ENCODE measurements at regions not wholly inside any gene's neighbourhood (a gene's known extent, or its start where the extent isn't known, plus 50 kb on each side); places are given as distances from the start of the nearest gene placed in this dataset.
"Not testable (repeated sequence)": the region's sequence is repeated elsewhere in the genome, so short reads cannot be mapped to it uniquely, and the experiment has no call there.

DNA sequence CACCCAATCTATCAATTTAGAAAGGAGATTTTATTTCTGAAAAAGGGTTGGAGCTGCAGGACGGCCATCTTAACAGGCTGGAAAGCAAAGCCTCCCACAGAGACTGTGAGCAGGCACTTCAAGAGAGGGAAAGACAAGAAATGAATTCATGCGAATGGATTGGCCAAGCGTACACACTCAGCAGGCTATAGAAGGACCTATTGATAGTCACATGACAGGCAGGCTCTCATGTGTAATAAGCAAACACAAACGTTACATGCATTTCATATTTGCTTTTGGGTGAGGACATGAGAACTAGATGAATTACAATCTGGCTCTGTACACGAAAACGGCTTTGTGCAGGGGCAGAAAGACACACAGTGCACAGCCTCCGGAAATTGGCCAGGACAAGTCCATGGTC lies 83.9 kb upstream of the GOLGA6L6 start:
- DNase-seq (ENCODE audit: extremely low read depth in 1 of 2, low read depth in 1 of 2) = not testable (repeated sequence)

DNA sequence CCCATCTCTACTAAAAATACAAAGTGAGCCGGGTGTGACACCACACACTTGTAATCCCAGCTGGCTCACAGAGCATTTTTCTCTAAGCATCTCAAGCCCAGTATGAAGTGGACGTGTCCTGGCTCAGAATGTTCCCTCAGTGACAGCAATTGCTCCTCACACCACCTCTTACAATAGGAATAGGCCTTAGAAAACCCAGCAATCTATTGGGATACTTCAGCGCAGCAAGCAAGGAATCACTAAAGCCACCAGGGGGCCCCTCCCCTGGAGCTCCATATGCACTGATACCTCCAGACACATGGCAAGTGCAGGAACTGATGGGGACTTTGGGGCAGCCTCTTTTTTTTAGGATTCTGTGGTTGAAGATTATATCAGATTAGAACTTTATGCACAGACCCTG lies 82.5 kb upstream of the GOLGA6L6 start:
- not testable (repeated sequence) for DNase-seq (ENCODE audit: extremely low read depth in 1 of 2, low read depth in 1 of 2)

DNA sequence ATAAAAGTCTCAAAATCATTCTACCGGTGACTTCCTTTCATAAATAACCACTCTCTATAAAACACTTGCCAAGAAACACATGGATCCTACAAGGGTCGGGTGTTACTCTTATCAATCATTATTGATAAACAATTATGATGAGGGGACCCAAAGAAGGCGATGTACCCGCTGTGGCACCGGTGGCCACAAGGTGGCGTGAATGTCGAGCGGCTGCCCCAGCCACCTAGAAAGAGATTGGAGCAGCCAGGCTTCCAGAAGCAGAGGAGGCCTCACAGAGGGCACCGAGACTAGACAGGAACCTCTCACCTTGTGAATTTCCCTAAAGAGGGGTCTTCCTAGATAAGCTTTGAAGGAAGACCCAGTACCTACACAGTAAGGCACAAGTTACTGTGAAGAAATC lies 80.5 kb upstream of the GOLGA6L6 start:
- DNase-seq (ENCODE audit: extremely low read depth in 1 of 2, low read depth in 1 of 2) = not testable (repeated sequence)

DNA sequence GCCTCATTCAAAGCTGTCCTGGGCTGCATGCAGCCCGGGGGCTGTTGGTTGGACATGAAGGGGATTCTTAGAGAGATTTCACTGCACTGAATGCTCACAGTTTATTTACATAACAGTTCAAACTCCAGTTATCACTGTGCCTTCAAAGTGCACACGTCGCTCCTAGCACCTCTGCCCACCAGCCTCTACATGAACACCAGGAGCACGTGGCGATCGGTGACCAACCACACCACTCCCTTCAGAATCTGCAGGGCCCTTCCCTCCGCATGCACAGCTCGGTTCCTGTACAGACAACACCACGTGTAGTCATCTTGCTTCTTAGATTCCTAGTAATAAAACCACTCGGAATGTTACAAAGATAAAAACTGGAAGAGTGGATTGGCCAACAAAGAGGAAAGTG lies 72.9 kb upstream of the GOLGA6L6 start:
- DNase-seq (ENCODE audit: extremely low read depth in 1 of 2, low read depth in 1 of 2) = not testable (repeated sequence)

DNA sequence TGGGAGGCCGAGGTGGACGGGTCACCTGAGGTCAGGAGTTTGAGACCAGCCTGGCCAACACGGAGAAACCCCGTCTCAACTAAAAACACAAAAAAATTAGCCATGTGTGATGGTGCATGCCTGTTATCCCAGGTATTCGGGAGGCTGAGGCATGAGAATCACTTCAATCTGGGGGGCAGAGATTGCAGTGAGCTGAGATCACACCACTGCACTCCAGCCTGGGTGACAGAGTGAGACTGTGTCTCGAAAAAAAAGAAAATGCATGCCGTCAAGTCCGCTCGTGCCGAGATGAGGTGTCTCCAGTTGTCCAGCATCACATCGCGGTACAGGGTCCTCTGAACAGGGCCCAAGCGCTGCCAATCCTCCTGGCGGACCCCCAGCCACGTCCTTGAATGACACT lies 71.2 kb upstream of the GOLGA6L6 start:
- not testable (repeated sequence) for DNase-seq (ENCODE audit: extremely low read depth in 1 of 2, low read depth in 1 of 2)

DNA sequence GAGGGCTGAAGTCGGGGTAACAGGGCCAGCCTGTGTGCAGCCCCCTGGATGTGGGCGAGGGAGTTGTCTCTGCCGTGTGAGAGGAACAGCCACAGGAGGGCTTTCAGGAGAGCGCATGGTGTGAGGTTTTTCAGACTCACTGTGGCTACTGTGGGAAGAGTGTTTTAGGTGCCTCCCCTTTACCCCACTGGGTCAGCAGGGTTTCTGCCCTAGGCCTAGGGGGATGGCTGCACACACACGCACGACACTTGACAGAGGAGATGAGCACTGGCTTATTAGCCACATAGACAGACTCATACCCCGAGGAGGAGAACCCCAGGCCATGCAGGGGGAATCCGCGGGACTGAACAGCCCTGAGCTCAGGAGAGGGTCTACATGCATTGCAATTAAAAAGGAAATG lies 70.8 kb upstream of the GOLGA6L6 start:
- DNase-seq (ENCODE audit: extremely low read depth in 1 of 2, low read depth in 1 of 2) = not testable (repeated sequence)

DNA sequence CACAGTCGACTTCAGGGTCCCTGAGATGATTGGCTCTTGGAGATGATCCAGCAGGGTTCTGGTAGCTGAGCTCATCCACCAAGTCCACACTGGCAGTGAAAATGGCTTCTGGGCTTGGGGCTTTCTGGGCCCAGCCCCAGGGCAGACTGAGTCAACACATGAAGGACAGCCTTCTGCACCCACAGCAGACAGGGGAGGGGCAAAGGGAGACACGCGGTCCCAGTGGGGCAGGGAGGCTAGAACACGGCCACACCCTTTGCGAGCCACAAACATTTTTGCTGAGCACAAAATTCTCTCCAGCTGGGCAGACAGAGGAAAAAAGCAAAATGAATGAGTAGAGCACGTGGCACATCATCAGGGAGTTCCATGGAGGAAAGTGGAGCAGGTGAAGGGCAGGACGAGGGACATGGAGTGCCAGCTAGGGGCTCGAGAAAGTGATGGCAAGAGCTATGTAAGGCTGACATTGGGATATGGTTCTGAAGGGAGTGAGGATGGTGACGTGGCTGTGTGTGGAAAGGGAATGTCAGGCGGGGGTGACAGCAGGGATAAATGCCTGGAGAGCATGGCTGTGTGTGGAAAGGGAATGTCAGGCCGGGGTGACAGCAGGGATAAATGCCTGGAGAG lies 70.2 kb upstream of the GOLGA6L6 start:
- not testable (repeated sequence) for DNase-seq (ENCODE audit: extremely low read depth in 1 of 2, low read depth in 1 of 2)

DNA sequence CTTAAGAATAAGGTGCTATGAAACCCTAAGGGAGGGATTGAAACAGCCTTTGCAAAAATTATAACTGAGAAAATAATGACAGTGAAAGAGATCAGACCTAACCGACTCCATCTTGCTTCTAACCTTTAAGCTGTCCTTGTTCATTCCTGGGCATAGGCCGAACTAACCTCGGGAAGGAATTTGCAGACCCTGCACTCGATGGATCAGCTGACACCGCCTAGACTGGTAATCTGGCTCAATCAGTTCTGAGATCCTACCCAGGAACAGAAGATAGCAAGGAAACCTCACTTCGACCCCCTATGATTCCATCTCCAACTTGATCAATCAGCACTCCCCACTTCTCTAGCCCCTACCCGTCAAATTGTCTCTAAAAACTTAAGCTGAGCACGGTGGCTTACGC lies 66.6 kb upstream of the GOLGA6L6 start:
- DNase-seq (ENCODE audit: extremely low read depth in 1 of 2, low read depth in 1 of 2) = not testable (repeated sequence)

DNA sequence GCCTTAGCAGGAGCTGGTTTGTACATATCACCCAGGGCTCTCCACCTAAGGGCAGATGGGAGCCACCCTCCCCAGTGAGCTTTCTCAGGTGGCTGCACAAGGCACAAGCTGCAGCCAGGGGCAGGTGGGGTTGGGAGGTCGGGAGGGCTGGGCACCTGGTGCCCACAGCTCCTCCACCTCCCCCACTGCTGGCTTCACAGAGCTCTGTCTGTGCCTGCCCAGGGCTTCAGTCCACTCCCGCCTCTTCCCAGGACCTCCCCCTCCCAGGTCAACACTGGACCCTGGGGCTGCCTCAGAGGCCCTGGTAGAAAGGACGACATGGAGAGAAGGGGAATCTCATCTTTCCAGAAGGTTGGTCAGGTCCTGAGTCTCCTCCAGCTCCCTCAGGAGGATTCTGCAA lies 55.6 kb upstream of the GOLGA6L6 start:
- not testable (repeated sequence) for DNase-seq (ENCODE audit: extremely low read depth in 1 of 2, low read depth in 1 of 2)

DNA sequence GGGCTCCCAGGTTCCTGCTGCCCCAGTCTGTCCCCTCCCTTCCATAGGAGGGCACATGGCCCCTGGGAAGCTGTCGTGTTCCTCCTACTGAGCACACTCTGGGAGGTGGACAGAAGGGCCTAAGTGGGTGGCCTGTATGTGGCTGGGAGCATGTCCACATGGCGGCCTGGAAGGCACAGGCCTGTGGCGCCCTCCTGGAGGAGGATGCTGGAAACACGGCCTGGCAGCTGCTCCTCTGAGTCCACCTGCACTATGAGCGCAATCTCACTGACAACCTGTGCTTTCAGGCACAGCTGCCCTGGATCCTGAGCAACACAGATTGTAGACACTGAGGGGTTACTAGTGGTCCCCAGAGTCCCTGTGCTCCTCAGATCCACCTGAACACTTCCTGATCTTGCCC lies 52.6 kb upstream of the GOLGA6L6 start:
- not testable (repeated sequence) for DNase-seq (ENCODE audit: extremely low read depth in 1 of 2, low read depth in 1 of 2)

DNA sequence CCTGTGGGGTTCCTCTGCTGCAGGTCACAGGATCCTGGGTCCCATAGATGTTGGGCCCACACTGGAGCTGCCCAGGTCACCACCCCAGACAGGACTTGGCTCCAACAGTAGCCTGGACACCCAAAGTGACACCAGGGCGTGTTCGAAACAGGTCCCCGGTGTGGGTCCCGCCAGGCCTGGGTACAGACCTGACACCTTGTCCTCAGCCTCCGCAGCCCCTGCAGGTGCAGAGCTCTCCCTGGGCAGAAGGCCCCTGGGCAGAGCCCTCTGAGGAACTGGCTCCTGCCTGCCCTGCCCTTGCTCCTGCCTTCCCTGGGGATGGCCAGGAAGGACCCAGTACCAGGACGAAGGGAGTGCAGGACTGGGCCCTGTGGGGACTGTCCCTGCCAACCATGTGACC lies 50.3 kb upstream of the GOLGA6L6 start:
- not testable (repeated sequence) for DNase-seq (ENCODE audit: extremely low read depth in 1 of 2, low read depth in 1 of 2)

All from stimulated activated CD8-positive, alpha-beta memory T cell treated with anti-CD3 and anti-CD28 coated beads, Interleukin-7, amount 100 ng/mL, for 48 hours (primary cell).